ENCODE measurements at regions not wholly inside any gene's neighbourhood (a gene's known extent, or its start where the extent isn't known, plus 50 kb on each side); places are given as distances from the start of the nearest gene placed in this dataset.

DNA sequence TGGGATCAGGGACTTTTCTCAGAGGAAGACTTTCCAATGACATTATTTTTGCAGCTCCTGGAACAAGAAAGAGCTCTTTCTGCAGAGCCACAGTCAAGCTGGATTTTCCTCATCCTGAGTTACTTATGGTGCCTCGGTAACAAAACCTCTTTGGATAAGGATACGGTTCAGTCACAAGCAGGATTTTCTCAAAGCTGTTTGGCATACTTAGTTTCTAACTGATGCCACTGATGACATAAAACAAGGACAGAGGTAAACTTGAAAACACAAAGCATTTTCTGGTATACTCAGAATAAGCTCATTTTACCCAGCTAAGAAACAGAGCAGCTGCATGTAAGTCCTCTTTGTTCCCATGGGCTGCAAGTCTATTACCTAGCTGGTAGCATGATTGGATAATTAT is 340.9 kb upstream of the MEOX2 start:
- no peaks in the 10 kb centered on the region for H3K27me3 ChIP-seq (ENCODE audit: control insufficient read depth, insufficient read depth, low read length)
- no peaks in the 10 kb centered on the region for H3K27me3 Mint-ChIP-seq
- H3K4me3 Mint-ChIP-seq: no peak overlapping the region
- no peak overlapping the region for H3K27ac Mint-ChIP-seq
- no peaks in the 10 kb centered on the region for H3K4me1 ChIP-seq (ENCODE audit: control insufficient read depth, insufficient read depth, low read length, poor library complexity, severe bottlenecking)
- H3K36me3 ChIP-seq (ENCODE audit: control insufficient read depth, insufficient read depth, low read length): no peaks in the 10 kb centered on the region
- H3K4me3 ChIP-seq (ENCODE audit: low read depth, low read length): no peak overlapping the region
- no peak for ATAC-seq (ENCODE audit: low read depth in 2 of 2)
- H3K9me3 Mint-ChIP-seq: peaks cover 0 to 5% (median 2%) of the 10 kb centered on the region in 7 donors
- no peaks in the 10 kb centered on the region for H3K36me3 Mint-ChIP-seq
- no peak for DNase-seq
- H3K9me3 ChIP-seq (ENCODE audit: control insufficient read depth in 2 of 2, low read length in 2 of 2): no peaks in the 10 kb centered on the region
- no peak overlapping the region for H3K27ac ChIP-seq (ENCODE audit: insufficient read depth, low read length, poor library complexity, severe bottlenecking)
- no peaks in the 10 kb centered on the region for H3K4me1 Mint-ChIP-seq

DNA sequence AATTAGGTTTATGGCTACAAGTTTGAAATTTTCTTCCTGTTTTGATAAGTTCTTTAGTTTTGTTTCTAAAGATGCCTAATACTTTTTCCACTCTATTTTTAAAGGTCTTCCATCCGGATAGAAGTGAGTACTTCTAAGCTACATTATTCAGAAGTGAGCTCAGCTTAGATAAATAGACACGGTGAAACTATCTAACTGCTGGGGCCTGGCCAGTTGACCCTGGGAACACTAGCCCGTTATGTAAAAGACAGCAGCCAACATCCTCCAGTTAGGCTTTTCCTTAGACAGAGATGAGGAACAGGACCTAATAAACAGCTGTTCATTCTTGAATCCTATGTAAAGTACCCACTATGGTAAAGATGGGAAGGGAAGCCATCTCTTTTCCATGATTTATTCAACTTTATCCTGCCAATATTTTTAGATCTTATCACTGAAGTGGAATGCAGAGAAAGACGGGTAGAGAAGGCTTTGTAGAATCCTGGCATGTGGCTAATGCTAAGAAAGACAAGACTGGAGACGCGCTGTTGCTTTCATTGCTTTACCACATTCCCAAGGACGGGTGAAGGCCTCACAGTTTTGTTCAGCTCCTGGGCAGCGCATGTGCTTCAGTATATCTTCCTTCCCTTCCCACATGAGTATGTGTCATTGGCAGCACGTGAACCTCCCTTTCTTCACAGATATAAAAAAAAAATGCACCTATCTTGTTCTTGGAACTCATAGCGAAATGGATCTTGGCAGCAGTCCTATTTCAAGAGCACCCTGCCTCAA is 340.0 kb upstream of the MEOX2 start:
- Mint-ChIP-seq H3K9me3 (peaks cover 0 to 5% (median 2%) of the 10 kb centered on the region in 7 donors), H3K27ac (no peak overlapping the region), H3K36me3 (no peaks in the 10 kb centered on the region), H3K4me1 (no peaks in the 10 kb centered on the region), H3K4me3 (no peak overlapping the region), H3K27me3 (no peaks in the 10 kb centered on the region)
- H3K27ac ChIP-seq (ENCODE audit: insufficient read depth, low read length, poor library complexity, severe bottlenecking): no peak overlapping the region
- no peaks in the 10 kb centered on the region for H3K27me3 ChIP-seq (ENCODE audit: control insufficient read depth, insufficient read depth, low read length)
- ATAC-seq (ENCODE audit: low read depth in 2 of 2) (no peak), DNase-seq (no peak)
- H3K4me1 ChIP-seq (ENCODE audit: control insufficient read depth, insufficient read depth, low read length, poor library complexity, severe bottlenecking): no peaks in the 10 kb centered on the region
- no peaks in the 10 kb centered on the region for H3K36me3 ChIP-seq (ENCODE audit: control insufficient read depth, insufficient read depth, low read length)
- no peaks in the 10 kb centered on the region for H3K9me3 ChIP-seq (ENCODE audit: control insufficient read depth in 2 of 2, low read length in 2 of 2)
- H3K4me3 ChIP-seq (ENCODE audit: low read depth, low read length): no peak overlapping the region

DNA sequence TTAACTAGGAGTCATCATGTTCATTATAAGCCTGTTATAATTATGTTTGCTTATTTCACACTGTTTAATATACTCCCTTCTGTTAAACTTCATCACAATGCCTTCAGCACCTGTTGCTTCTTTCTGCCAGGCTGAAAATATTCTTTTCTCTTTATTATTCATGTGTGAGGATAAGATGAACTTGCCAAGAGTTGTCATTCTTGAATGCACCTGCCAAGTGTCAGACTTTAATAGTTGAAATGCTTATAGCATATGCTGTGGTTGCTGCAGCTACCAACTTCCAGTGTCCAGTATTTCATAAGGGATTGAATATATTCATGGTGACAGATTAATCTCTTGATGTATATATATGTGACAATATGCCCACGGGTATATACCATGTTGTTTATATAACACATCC is 339.2 kb upstream of the MEOX2 start:
- H3K9me3 Mint-ChIP-seq: peaks cover 0 to 5% (median 3%) of the 10 kb centered on the region in 7 donors
- H3K4me1 ChIP-seq (ENCODE audit: control insufficient read depth, insufficient read depth, low read length, poor library complexity, severe bottlenecking): no peaks in the 10 kb centered on the region

DNA sequence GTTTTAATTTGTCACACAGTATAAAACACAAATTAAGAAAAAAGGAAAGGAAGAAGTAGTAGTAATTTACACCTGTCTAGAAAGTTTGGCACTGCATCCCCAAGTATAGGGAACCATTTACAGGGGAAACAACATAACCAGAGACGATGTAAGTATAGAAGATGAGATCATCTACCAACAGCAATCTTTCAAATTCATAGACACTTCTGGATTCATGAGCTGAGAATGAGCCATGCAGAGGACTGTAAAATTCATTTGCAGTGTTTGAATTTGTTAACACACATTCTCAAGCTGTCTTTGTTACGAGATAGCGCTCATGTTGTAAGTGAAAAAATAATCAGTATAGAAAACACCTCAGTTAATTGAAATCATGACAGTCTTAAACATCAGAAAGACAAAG is 337.0 kb upstream of the MEOX2 start:
- Mint-ChIP-seq H3K9me3 (peaks cover 0 to 13% (median 3%) of the 10 kb centered on the region in 7 donors), H3K27ac (no peak overlapping the region), H3K4me3 (no peak overlapping the region), H3K36me3 (no peaks in the 10 kb centered on the region), H3K4me1 (no peaks in the 10 kb centered on the region), H3K27me3 (no peaks in the 10 kb centered on the region)
- H3K9me3 ChIP-seq (ENCODE audit: control insufficient read depth in 2 of 2, low read length in 2 of 2): peaks cover 0 to 3% of the 10 kb centered on the region in 2 experiments
- no peak for ATAC-seq (ENCODE audit: low read depth in 2 of 2)
- H3K27ac ChIP-seq (ENCODE audit: insufficient read depth, low read length, poor library complexity, severe bottlenecking): no peak overlapping the region
- H3K4me3 ChIP-seq (ENCODE audit: low read depth, low read length): no peak overlapping the region
- no peak for DNase-seq
- no peaks in the 10 kb centered on the region for H3K36me3 ChIP-seq (ENCODE audit: control insufficient read depth, insufficient read depth, low read length)
- H3K4me1 ChIP-seq (ENCODE audit: control insufficient read depth, insufficient read depth, low read length, poor library complexity, severe bottlenecking): no peaks in the 10 kb centered on the region
- no peaks in the 10 kb centered on the region for H3K27me3 ChIP-seq (ENCODE audit: control insufficient read depth, insufficient read depth, low read length)

More for the DNA sequence above, 339.2 kb upstream of the MEOX2 start:
- Histone ChIP-seq H3K9me3 (ENCODE audit: control insufficient read depth in 2 of 2, low read length in 2 of 2) (no peaks in the 10 kb centered on the region), H3K27me3 (ENCODE audit: control insufficient read depth, insufficient read depth, low read length) (no peaks in the 10 kb centered on the region), H3K36me3 (ENCODE audit: control insufficient read depth, insufficient read depth, low read length) (no peaks in the 10 kb centered on the region), H3K27ac (ENCODE audit: insufficient read depth, low read length, poor library complexity, severe bottlenecking) (no peak overlapping the region), H3K4me3 (ENCODE audit: low read depth, low read length) (no peak overlapping the region)
- ATAC-seq (ENCODE audit: low read depth in 2 of 2): no peak
- H3K4me3 Mint-ChIP-seq: no peak overlapping the region
- no peaks in the 10 kb centered on the region for H3K4me1 Mint-ChIP-seq
- H3K27me3 Mint-ChIP-seq: no peaks in the 10 kb centered on the region
- H3K36me3 Mint-ChIP-seq: no peaks in the 10 kb centered on the region
- no peak for DNase-seq
- H3K27ac Mint-ChIP-seq: no peak overlapping the region

DNA sequence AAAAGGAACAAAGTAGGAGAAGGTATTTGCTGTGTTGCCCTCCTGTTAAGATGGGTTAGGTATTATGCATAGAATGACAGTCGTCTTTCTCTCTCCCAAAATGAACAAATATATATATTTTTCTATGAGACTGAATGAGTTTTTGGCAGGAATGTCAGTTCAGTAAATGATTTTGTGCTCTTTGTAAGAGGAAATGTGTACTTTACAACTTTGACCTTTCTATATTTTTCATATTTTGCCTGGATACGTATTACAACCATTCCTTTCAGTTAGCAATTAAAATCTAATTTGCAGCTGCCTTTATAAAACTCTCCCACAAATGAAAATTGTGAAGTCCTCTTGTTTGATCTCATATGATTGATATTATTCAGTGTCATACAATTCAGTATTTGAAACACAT is 336.6 kb upstream of the MEOX2 start:
- peaks cover 0 to 13% (median 3%) of the 10 kb centered on the region in 7 donors for H3K9me3 Mint-ChIP-seq

DNA sequence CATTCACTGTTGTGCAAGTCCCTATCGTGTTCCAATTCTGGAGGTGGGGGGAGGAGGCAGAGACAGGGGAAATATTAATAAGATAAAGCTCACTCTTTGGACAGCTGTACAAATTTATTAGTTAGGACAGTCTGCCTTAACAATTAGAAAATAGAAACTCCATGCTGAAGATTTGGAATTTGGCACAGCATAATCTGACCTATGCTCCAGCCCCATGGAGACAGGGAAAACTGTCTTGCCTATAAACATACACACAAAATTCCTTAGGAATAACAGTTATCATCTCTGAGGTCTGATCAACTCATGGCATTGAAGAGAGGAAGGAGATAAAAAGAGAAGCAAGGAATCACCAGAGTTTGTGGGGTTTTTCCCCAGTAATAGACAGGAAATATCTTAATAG is 335.4 kb upstream of the MEOX2 start:
- DNase-seq (no peak), ATAC-seq (ENCODE audit: low read depth in 2 of 2) (no peak)
- no peak overlapping the region for H3K4me3 ChIP-seq (ENCODE audit: low read depth, low read length)
- no peaks in the 10 kb centered on the region for H3K36me3 Mint-ChIP-seq
- H3K9me3 ChIP-seq (ENCODE audit: control insufficient read depth in 2 of 2, low read length in 2 of 2): peaks cover 0 to 3% of the 10 kb centered on the region in 2 experiments
- H3K36me3 ChIP-seq (ENCODE audit: control insufficient read depth, insufficient read depth, low read length): no peaks in the 10 kb centered on the region
- no peak overlapping the region for H3K27ac ChIP-seq (ENCODE audit: insufficient read depth, low read length, poor library complexity, severe bottlenecking)
- no peaks in the 10 kb centered on the region for H3K4me1 ChIP-seq (ENCODE audit: control insufficient read depth, insufficient read depth, low read length, poor library complexity, severe bottlenecking)
- H3K27ac Mint-ChIP-seq: no peak overlapping the region
- no peaks in the 10 kb centered on the region for H3K4me1 Mint-ChIP-seq
- peaks cover 0 to 13% (median 4%) of the 10 kb centered on the region in 7 donors for H3K9me3 Mint-ChIP-seq
- no peak overlapping the region for H3K4me3 Mint-ChIP-seq
- H3K27me3 Mint-ChIP-seq: no peaks in the 10 kb centered on the region
- H3K27me3 ChIP-seq (ENCODE audit: control insufficient read depth, insufficient read depth, low read length): no peaks in the 10 kb centered on the region

More for the DNA sequence above, 336.6 kb upstream of the MEOX2 start:
- peaks cover 0 to 3% of the 10 kb centered on the region in 2 experiments for H3K9me3 ChIP-seq (ENCODE audit: control insufficient read depth in 2 of 2, low read length in 2 of 2)
- no peak overlapping the region for H3K4me3 Mint-ChIP-seq
- no peak overlapping the region for H3K27ac ChIP-seq (ENCODE audit: insufficient read depth, low read length, poor library complexity, severe bottlenecking)
- no peak overlapping the region for H3K27ac Mint-ChIP-seq
- H3K4me1 Mint-ChIP-seq: no peaks in the 10 kb centered on the region
- no peaks in the 10 kb centered on the region for H3K4me1 ChIP-seq (ENCODE audit: control insufficient read depth, insufficient read depth, low read length, poor library complexity, severe bottlenecking)
- H3K27me3 Mint-ChIP-seq: no peaks in the 10 kb centered on the region
- DNase-seq (no peak), ATAC-seq (ENCODE audit: low read depth in 2 of 2) (no peak)
- no peaks in the 10 kb centered on the region for H3K36me3 ChIP-seq (ENCODE audit: control insufficient read depth, insufficient read depth, low read length)
- no peaks in the 10 kb centered on the region for H3K27me3 ChIP-seq (ENCODE audit: control insufficient read depth, insufficient read depth, low read length)
- H3K36me3 Mint-ChIP-seq: no peaks in the 10 kb centered on the region
- H3K4me3 ChIP-seq (ENCODE audit: low read depth, low read length): no peak overlapping the region

DNA sequence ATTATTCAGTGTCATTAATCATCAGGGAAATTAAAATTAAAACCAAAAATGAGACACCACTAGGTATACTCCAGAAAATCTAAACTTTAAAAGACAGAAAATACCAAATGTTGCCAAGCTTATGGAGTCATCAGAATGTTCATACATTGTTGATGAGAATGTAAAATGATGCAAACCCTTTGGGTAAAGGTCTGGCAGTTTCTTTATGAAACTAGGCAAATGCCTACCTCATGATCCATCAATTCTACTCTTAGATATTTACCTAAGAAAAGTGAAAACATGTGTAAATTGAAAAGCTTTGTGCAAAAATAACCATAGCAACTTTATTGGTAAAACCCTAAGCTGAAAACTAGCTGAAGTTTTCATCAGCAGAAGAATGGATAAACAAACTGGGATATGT is 329.5 kb upstream of the MEOX2 start:
- Histone ChIP-seq H3K27me3 (ENCODE audit: control insufficient read depth, insufficient read depth, low read length) (no peaks in the 10 kb centered on the region), H3K4me3 (ENCODE audit: low read depth, low read length) (no peak overlapping the region), H3K27ac (ENCODE audit: insufficient read depth, low read length, poor library complexity, severe bottlenecking) (no peak overlapping the region), H3K9me3 (ENCODE audit: control insufficient read depth in 2 of 2, low read length in 2 of 2) (peaks cover 0 to 3% of the 10 kb centered on the region in 2 experiments), H3K4me1 (ENCODE audit: control insufficient read depth, insufficient read depth, low read length, poor library complexity, severe bottlenecking) (no peaks in the 10 kb centered on the region), H3K36me3 (ENCODE audit: control insufficient read depth, insufficient read depth, low read length) (no peaks in the 10 kb centered on the region)
- no peak for DNase-seq
- no peak for ATAC-seq (ENCODE audit: low read depth in 2 of 2)
- Mint-ChIP-seq H3K9me3 (peaks cover 0 to 22% (median 5%) of the 10 kb centered on the region in 7 donors), H3K27ac (no peak overlapping the region), H3K27me3 (no peaks in the 10 kb centered on the region), H3K36me3 (no peaks in the 10 kb centered on the region), H3K4me1 (no peaks in the 10 kb centered on the region), H3K4me3 (no peak overlapping the region)

DNA sequence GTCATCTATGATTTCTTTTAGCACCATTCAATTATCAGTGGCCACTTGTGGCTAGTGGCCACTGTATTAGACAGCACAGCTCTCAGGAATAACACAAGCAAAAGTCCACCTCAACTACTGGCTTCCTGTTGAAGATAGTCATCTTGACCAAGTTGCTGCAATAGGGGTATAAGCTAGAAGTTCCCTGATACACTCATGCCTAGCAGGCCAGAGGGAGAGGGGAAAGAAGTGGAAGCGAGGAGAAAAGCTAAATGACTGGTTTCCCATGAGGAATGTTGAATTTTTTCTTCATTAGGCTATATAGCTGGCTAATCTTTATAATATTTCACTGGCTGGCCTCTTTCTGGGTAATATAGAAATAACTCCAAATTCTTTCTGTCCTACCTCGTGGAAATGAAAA is 327.5 kb upstream of the MEOX2 start:
- H3K9me3 Mint-ChIP-seq: peaks cover 0 to 25% (median 5%) of the 10 kb centered on the region in 7 donors
- ATAC-seq (ENCODE audit: low read depth in 2 of 2) (no peak), DNase-seq (no peak)
- no peaks in the 10 kb centered on the region for H3K36me3 Mint-ChIP-seq
- Histone ChIP-seq H3K4me3 (ENCODE audit: low read depth, low read length) (no peak overlapping the region), H3K27ac (ENCODE audit: insufficient read depth, low read length, poor library complexity, severe bottlenecking) (no peak overlapping the region), H3K36me3 (ENCODE audit: control insufficient read depth, insufficient read depth, low read length) (no peaks in the 10 kb centered on the region), H3K4me1 (ENCODE audit: control insufficient read depth, insufficient read depth, low read length, poor library complexity, severe bottlenecking) (no peaks in the 10 kb centered on the region), H3K27me3 (ENCODE audit: control insufficient read depth, insufficient read depth, low read length) (no peaks in the 10 kb centered on the region), H3K9me3 (ENCODE audit: control insufficient read depth in 2 of 2, low read length in 2 of 2) (peaks cover 0 to 2% of the 10 kb centered on the region in 2 experiments)
- no peaks in the 10 kb centered on the region for H3K27me3 Mint-ChIP-seq
- no peaks in the 10 kb centered on the region for H3K4me1 Mint-ChIP-seq
- no peak overlapping the region for H3K27ac Mint-ChIP-seq
- no peak overlapping the region for H3K4me3 Mint-ChIP-seq
